Body of pancreas (tissue), 4 donors: ENCODE measurements at regions not wholly inside any gene's neighbourhood (a gene's known extent, or its start where the extent isn't known, plus 50 kb on each side); places are given as distances from the start of the nearest gene placed in this dataset.

Source experiments
- ATAC-seq: fragments of 150-250 bp; one replicate; pipeline ENCODE4 v1.9.1; 2016
- DNase-seq, 4 donors: peaks; one replicate each; pipeline ENCODE4 v3.0.0-alpha.2; 2019
- H3K27ac ChIP-seq, 4 donors: fragments of 200-600 bp; sonication (generic); 1 replicate in 3 of 4; 2 replicates in 1 of 4; pipeline versions ENCODE4 v1.5.1 to v1.6.1; 2016 to 2019; ENCODE audit warnings: mild to moderate bottlenecking in 1 of 4, mixed read lengths in 1 of 4, moderate library complexity in 1 of 4
- H3K27me3 ChIP-seq, 2 donors: fragments of 200-600 bp; sonication (generic); one replicate each; pipeline ENCODE4 v1.6.0; 2016; ENCODE audit warnings: mild to moderate bottlenecking in 1 of 2
- H3K36me3 ChIP-seq, 2 donors: fragments of 200-600 bp; sonication (generic); replicated peaks in 1 of 2; 2 replicates each; pipeline ENCODE4 v1.5.1; 2016; ENCODE audit warnings: low read depth in 2 of 2; ENCODE audit not compliant: insufficient read depth in 1 of 2
- H3K4me1 ChIP-seq: fragments of 200-600 bp; sonication (generic); one replicate; pipeline ENCODE4 v1.6.0; 2016
- H3K4me3 ChIP-seq, 2 donors: fragments of 200-600 bp; sonication (generic); 1 replicate in 1 of 2; 2 replicates in 1 of 2; pipeline ENCODE4 v1.5.1; 2016 to 2019
- H3K9me3 ChIP-seq, 3 donors: fragments of 200-600 bp; sonication (generic); 1 replicate in 2 of 3; 2 replicates in 1 of 3; pipeline ENCODE4 v1.5.1; 2016
- POLR2A ChIP-seq, 3 donors: fragments of 450-650 bp; IDR thresholded peaks; one replicate each; pipeline ENCODE4 v1.6.1; 2016; ENCODE audit warnings: antibody characterized with exemption in 3 of 3, mild to moderate bottlenecking in 2 of 3
- WGBS, 2 donors: methylation state at CpG; one replicate each; pipeline ENCODE4 v1.1.5; 2017; 5-methylcytosine and 5-hydroxymethylcytosine counted together
- intact Hi-C: fragments of 100-400 bp; cut with DNase I; formaldehyde crosslinking; loops from one replicate; pipeline ENCODE4 v1.15.1; 2023
- TF ChIP-seq, protein P1 (sequence below), 7 experiments: fragments of 450-650 bp in 4 of 7; fragments of 200-600 bp in 3 of 7; sonication (generic) in 3 of 7; IDR thresholded peaks; one replicate each; pipeline ENCODE4 v1.5.1; 2016 to 2019; ENCODE audit warnings: antibody characterized with exemption in 7 of 7

DNA sequence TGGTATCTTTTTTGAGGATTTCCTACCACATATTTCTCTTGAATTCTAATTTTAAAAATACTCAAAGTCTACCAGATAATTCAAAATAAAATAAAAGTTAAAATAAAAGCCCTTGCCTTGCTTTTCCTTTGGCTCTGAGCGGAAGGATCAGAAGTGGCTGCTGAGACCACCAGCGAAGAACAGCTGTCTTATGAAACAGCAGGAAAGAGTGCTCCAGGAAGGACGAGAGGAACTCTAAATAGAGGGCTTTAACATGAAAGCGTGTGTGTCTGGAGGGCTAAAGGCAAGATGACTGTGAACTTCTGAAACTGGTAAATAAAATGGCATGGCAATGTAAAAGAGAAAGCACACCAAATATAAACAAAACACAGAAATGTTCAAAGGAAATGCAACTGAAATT, 521.5 kb upstream of the SPRY2 start:
- TF ChIP-seq, protein P1, sequence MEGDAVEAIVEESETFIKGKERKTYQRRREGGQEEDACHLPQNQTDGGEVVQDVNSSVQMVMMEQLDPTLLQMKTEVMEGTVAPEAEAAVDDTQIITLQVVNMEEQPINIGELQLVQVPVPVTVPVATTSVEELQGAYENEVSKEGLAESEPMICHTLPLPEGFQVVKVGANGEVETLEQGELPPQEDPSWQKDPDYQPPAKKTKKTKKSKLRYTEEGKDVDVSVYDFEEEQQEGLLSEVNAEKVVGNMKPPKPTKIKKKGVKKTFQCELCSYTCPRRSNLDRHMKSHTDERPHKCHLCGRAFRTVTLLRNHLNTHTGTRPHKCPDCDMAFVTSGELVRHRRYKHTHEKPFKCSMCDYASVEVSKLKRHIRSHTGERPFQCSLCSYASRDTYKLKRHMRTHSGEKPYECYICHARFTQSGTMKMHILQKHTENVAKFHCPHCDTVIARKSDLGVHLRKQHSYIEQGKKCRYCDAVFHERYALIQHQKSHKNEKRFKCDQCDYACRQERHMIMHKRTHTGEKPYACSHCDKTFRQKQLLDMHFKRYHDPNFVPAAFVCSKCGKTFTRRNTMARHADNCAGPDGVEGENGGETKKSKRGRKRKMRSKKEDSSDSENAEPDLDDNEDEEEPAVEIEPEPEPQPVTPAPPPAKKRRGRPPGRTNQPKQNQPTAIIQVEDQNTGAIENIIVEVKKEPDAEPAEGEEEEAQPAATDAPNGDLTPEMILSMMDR (IDR thresholded peaks at IDR 0.05) = no peak
- TF ChIP-seq POLR2A (IDR thresholded peaks at IDR 0.05) = no peak
- ATAC-seq (no peak), DNase-seq (no peak)
- Histone ChIP-seq H3K4me1 (no peaks in the 10 kb centered on the region), H3K9me3 (no peaks in the 10 kb centered on the region), H3K36me3 (no peaks in the 10 kb centered on the region), H3K4me3 (no peak overlapping the region), H3K27me3 (no peaks in the 10 kb centered on the region), H3K27ac (no peak overlapping the region)
- WGBS, 2 donors = 65 to 73% methylated on average over 4 of the region's 4 CpGs
- intact Hi-C loops = no loop called here

DNA sequence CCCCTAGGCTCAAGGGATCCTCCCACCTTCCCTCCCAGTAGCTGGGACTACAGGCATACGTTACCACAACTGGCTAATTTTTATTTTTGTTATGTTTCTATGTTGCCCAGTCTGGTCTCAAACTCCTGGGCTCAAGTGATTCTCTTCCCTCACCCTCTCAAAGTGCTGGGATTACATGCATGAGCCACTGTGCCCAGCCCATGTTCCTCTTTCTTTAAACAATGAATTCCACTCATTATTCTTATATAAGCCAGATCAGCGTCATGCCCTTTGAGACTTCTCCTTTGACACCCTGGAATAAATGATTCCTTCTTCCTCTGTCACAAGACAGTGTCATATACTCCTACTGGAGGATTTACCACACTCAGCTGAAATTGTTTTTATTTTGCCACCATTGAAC, 519.9 kb upstream of the SPRY2 start:
- no peak for TF ChIP-seq POLR2A (IDR thresholded peaks at IDR 0.05)
- TF ChIP-seq, protein P1 (IDR thresholded peaks at IDR 0.05) = no peak
- Histone ChIP-seq H3K36me3 (no peaks in the 10 kb centered on the region), H3K27me3 (no peaks in the 10 kb centered on the region), H3K4me1 (no peaks in the 10 kb centered on the region), H3K9me3 (no peaks in the 10 kb centered on the region), H3K27ac (no peak overlapping the region), H3K4me3 (no peak overlapping the region)
- no peak for ATAC-seq
- 82% methylated on average over 2 of the region's 2 CpGs for WGBS, 2 donors
- DNase-seq = no peak
- intact Hi-C loops = no loop called here

DNA sequence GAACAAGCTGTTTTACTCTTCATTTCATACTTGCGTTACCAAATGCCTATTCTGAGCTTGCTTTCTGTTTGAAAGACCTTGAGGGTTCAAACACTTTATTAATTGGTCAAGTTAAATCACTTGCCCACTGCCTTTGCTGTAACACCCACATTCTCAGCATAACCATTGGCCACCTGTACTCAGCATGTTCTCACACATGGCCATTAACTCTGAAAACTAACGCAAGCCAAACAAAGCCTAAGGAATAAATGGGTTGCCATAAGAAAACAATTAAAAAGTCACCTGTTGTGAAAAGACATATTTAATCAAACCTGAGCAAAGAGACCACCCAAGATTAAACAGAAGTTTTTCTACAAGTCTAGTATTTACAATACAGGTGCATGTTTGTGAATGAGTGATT, 517.2 kb upstream of the SPRY2 start:
- H3K27ac ChIP-seq = no peak overlapping the region
- H3K4me3 ChIP-seq = no peak overlapping the region
- no peak for DNase-seq
- no peaks in the 10 kb centered on the region for H3K36me3 ChIP-seq
- no peak for TF ChIP-seq POLR2A (IDR thresholded peaks at IDR 0.05)
- TF ChIP-seq, protein P1 (IDR thresholded peaks at IDR 0.05) = no peak
- H3K9me3 ChIP-seq = no peaks in the 10 kb centered on the region
- ATAC-seq = no peak
- 74 to 94% methylated on average over 2 of the region's 2 CpGs for WGBS, 2 donors
- intact Hi-C loops = no loop called here
- no peaks in the 10 kb centered on the region for H3K27me3 ChIP-seq
- no peaks in the 10 kb centered on the region for H3K4me1 ChIP-seq

DNA sequence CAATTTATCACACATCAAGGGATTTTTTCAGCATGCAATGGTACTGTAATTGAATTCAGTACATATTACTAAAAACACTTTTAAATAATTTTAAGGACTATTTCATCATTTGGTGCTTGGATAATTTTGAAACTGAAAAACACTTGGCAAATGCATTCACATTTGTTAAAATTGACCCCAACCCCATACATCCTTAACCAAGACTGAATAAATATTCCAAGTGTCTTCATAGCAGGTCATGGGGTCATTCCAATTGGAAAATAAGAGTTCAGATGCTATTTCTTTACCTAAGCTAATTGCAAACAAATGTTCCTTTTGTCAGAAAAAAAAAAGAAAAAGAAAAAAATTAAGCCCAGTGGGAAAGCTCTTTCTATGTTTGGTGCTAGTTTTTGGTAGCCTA, 516.4 kb upstream of the SPRY2 start:
- Histone ChIP-seq H3K4me1 (no peaks in the 10 kb centered on the region), H3K27me3 (no peaks in the 10 kb centered on the region), H3K27ac (no peak overlapping the region), H3K36me3 (no peaks in the 10 kb centered on the region), H3K4me3 (no peak overlapping the region), H3K9me3 (no peaks in the 10 kb centered on the region)
- intact Hi-C loops = no loop called here
- ATAC-seq (no peak), DNase-seq (no peak)
- TF ChIP-seq, protein P1 (IDR thresholded peaks at IDR 0.05) = no peak
- no peak for TF ChIP-seq POLR2A (IDR thresholded peaks at IDR 0.05)

DNA sequence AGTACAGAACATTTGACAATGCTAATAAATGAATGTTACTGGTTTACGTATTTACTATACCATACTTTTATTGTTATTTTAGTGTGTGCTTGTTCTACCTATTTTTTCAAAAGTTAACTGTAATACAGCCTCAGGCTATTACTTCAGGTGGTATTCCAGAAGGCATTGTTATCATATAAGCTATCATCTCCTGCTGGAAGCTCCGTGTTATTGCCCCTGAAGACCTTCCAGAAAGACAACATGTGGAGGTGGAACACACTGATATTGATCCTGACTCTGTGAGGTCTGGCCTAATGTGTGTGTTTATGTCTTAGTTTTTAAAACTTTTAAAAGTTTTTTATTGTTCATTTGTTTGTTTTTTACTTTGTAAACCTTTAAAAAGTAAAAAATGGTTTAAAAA, 509.8 kb upstream of the SPRY2 start:
- no peaks in the 10 kb centered on the region for H3K36me3 ChIP-seq
- intact Hi-C loops = no loop called here
- TF ChIP-seq, protein P1 (IDR thresholded peaks at IDR 0.05) = no peak
- TF ChIP-seq POLR2A (IDR thresholded peaks at IDR 0.05) = no peak
- WGBS, 2 donors = 65 to 78% methylated on average over 2 of the region's 2 CpGs
- ATAC-seq (no peak), DNase-seq (no peak)
- no peak overlapping the region for H3K4me3 ChIP-seq
- no peaks in the 10 kb centered on the region for H3K4me1 ChIP-seq
- H3K27ac ChIP-seq = no peak overlapping the region
- H3K27me3 ChIP-seq = no peaks in the 10 kb centered on the region
- no peaks in the 10 kb centered on the region for H3K9me3 ChIP-seq
